Body of pancreas (tissue), 4 donors: ENCODE measurements at regions not wholly inside any gene's neighbourhood (a gene's known extent, or its start where the extent isn't known, plus 50 kb on each side); places are given as distances from the start of the nearest gene placed in this dataset.
"Not testable (repeated sequence)": the region's sequence is repeated elsewhere in the genome, so short reads cannot be mapped to it uniquely, and the experiment has no call there.

ENCODE experiments used
- ATAC-seq: fragments of 150-250 bp; one replicate; pipeline ENCODE4 v1.9.1; 2016
- DNase-seq, 4 donors: peaks; one replicate each; pipeline ENCODE4 v3.0.0-alpha.2; 2019
- H3K27ac ChIP-seq, 4 donors: fragments of 200-600 bp; sonication (generic); 1 replicate in 3 of 4; 2 replicates in 1 of 4; pipeline versions ENCODE4 v1.5.1 to v1.6.1; 2016 to 2019; ENCODE audit warnings: mild to moderate bottlenecking in 1 of 4, mixed read lengths in 1 of 4, moderate library complexity in 1 of 4
- H3K27me3 ChIP-seq, 2 donors: fragments of 200-600 bp; sonication (generic); one replicate each; pipeline ENCODE4 v1.6.0; 2016; ENCODE audit warnings: mild to moderate bottlenecking in 1 of 2
- H3K36me3 ChIP-seq, 2 donors: fragments of 200-600 bp; sonication (generic); replicated peaks in 1 of 2; 2 replicates each; pipeline ENCODE4 v1.5.1; 2016; ENCODE audit warnings: low read depth in 2 of 2; ENCODE audit not compliant: insufficient read depth in 1 of 2
- H3K4me1 ChIP-seq: fragments of 200-600 bp; sonication (generic); one replicate; pipeline ENCODE4 v1.6.0; 2016
- H3K4me3 ChIP-seq, 2 donors: fragments of 200-600 bp; sonication (generic); 1 replicate in 1 of 2; 2 replicates in 1 of 2; pipeline ENCODE4 v1.5.1; 2016 to 2019
- H3K9me3 ChIP-seq, 3 donors: fragments of 200-600 bp; sonication (generic); 1 replicate in 2 of 3; 2 replicates in 1 of 3; pipeline ENCODE4 v1.5.1; 2016
- CTCF ChIP-seq, 7 experiments: fragments of 450-650 bp in 4 of 7; fragments of 200-600 bp in 3 of 7; sonication (generic) in 3 of 7; IDR thresholded peaks; one replicate each; pipeline ENCODE4 v1.5.1; 2016 to 2019; ENCODE audit warnings: antibody characterized with exemption in 7 of 7
- POLR2A ChIP-seq, 3 donors: fragments of 450-650 bp; IDR thresholded peaks; one replicate each; pipeline ENCODE4 v1.6.1; 2016; ENCODE audit warnings: antibody characterized with exemption in 3 of 3, mild to moderate bottlenecking in 2 of 3
- WGBS, 2 donors: methylation state at CpG; one replicate each; pipeline ENCODE4 v1.1.5; 2017; 5-methylcytosine and 5-hydroxymethylcytosine counted together
- intact Hi-C: fragments of 100-400 bp; cut with DNase I; formaldehyde crosslinking; loops from one replicate; pipeline ENCODE4 v1.15.1; 2023

DNA sequence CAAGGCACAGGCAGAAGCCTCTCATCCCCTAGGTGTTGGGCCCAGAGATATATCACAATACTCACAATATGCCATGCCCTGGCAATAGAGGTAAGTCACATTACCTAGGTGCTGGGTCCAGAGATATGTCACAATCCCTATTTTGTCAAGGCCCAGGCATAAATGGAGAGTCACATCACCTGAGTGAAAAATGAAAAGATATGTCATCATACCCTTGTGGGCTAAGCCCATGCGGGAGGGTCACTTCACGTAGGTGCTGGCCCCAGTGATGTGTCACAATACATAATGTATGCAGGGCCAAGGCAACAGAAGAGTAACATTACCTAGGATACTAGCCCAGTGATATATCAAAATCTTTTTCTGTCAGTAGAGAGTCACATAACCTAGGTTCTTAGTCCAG lies 127.0 kb downstream of the ZNF675 start:
- no peak overlapping the region for H3K4me3 ChIP-seq
- ATAC-seq (no peak), DNase-seq (no peak)
- no peaks in the 10 kb centered on the region for H3K4me1 ChIP-seq
- intact Hi-C loops = no loop called here
- 68 to 82% methylated on average over 2 of the region's 2 CpGs for WGBS, 2 donors
- H3K9me3 ChIP-seq = no peaks in the 10 kb centered on the region
- H3K27me3 ChIP-seq = no peaks in the 10 kb centered on the region
- H3K36me3 ChIP-seq = no peaks in the 10 kb centered on the region
- no peak overlapping the region for H3K27ac ChIP-seq
- TF ChIP-seq CTCF (IDR thresholded peaks at IDR 0.05) (no peak), POLR2A (IDR thresholded peaks at IDR 0.05) (no peak)

DNA sequence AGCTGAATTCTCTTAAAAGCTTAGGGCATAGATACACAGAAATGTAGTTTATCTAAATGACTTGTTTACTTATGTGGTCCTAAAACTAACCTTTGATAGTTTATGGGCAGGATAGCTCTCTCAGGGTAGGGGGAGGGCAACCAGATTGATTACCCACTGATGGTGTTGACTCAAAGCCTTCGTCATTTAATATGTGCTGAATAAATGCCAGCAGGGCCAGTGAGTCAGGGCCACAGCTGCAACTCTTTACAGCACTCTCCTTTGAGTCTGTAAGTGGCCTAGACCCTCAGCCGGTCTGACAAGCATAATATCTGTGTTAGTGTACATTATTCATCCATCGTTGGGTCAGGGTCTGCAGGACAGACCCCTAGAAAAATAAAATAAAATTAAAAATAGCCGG lies 128.5 kb downstream of the ZNF675 start:
- intact Hi-C loops = no loop called here
- H3K36me3 ChIP-seq = no peaks in the 10 kb centered on the region
- TF ChIP-seq CTCF (IDR thresholded peaks at IDR 0.05) (no peak), POLR2A (IDR thresholded peaks at IDR 0.05) (no peak)
- WGBS, 2 donors = 59 to 79% methylated on average over 4 of the region's 4 CpGs
- H3K4me1 ChIP-seq = no peaks in the 10 kb centered on the region
- no peak overlapping the region for H3K4me3 ChIP-seq
- H3K9me3 ChIP-seq = no peaks in the 10 kb centered on the region
- no peaks in the 10 kb centered on the region for H3K27me3 ChIP-seq
- ATAC-seq (no peak), DNase-seq (no peak)
- H3K27ac ChIP-seq = no peak overlapping the region

DNA sequence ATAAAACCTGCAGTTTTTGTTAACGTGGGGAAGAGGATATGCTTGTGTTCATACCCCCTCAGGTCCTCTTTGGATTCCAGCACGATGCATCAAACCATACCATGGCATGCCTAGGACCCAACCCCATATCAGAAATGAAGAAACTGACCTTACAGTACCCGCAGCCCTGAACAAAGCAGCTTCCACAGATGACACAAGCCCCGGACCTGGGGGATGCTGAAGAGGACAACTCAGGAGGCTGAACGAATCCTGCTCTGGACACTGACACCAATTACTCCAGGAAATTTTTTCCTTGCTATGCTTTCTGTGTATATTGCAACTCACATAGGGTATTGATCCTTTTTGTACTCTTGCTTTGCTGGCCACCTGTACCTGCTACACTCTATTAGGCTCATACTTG lies 129.6 kb downstream of the ZNF675 start:
- 54 to 75% methylated on average over 5 of the region's 5 CpGs for WGBS, 2 donors
- no peaks in the 10 kb centered on the region for H3K4me1 ChIP-seq
- H3K9me3 ChIP-seq = no peaks in the 10 kb centered on the region
- DNase-seq = no peak
- intact Hi-C loops = no loop called here
- no peak for TF ChIP-seq POLR2A (IDR thresholded peaks at IDR 0.05)
- no peak for TF ChIP-seq CTCF (IDR thresholded peaks at IDR 0.05)
- no peak for ATAC-seq
- H3K4me3 ChIP-seq = no peak overlapping the region
- no peak overlapping the region for H3K27ac ChIP-seq
- no peaks in the 10 kb centered on the region for H3K27me3 ChIP-seq
- no peaks in the 10 kb centered on the region for H3K36me3 ChIP-seq

GRCh38 chr19:23554548-23554947 lies 132.5 kb downstream of the ZNF675 start:
- Histone ChIP-seq H3K27ac (no peak overlapping the region), H3K9me3 (no peaks in the 10 kb centered on the region), H3K4me3 (no peak overlapping the region), H3K36me3 (no peaks in the 10 kb centered on the region), H3K27me3 (no peaks in the 10 kb centered on the region), H3K4me1 (no peaks in the 10 kb centered on the region)
- ATAC-seq = no peak
- 64% methylated on average over 1 of the region's 1 CpG for WGBS, 2 donors
- intact Hi-C loops = no loop called here
- TF ChIP-seq POLR2A (IDR thresholded peaks at IDR 0.05) = no peak
- DNase-seq = no peak

DNA sequence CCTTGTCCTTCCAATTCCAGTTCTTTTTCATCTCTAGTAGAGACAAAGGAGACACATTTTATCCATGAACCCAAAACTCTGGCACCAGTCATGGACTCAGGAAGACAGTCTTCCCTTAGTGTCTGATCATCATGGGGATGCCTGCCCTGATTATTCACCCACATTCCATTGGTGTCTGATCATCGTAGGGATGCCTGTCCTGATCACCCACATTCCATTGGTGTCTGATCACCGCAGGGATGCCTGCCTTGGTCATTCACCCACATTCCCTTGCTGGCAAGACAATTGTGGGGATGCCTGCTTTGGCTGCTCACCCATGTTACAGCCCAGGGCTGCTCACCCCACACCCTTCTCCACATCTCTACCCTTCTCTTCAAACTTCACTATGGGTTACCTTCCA lies 136.9 kb downstream of the ZNF675 start:
- ATAC-seq, intact Hi-C loops, DNase-seq, H3K4me1 ChIP-seq, H3K27me3 ChIP-seq, H3K4me3 ChIP-seq, H3K36me3 ChIP-seq, H3K9me3 ChIP-seq, H3K27ac ChIP-seq: not testable (repeated sequence)
- WGBS, 2 donors = 59 to 73% methylated on average over 2 of the region's 2 CpGs

DNA sequence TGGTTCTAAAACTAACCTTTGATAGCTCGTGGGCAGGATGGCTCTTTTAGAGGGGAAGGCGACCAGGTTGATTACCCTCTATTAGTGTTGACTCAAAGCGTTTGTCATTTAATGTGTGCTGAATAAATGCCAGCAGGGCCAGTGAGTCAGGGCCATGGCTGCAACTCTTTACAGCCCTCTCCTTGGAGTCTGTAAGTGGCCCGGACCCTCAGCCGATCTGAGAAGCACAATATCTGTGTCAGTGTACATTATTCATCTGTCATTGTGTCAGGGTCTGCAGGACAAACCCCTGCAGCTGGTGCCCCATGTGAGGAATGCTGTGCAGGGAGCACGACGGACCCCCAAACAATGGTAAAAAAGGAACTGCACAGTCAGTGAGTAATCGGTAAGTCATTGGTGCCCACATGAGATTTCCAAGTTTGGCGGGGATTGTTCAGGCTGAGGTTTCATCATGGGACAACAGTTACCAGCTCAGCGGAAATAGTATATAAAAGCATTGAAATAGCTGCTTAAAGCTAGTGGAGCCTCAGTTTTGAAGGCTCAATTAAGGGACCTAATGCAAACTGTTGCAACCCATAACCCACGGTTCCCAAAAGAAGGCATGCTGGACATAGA lies 139.1 kb downstream of the ZNF675 start:
- DNase-seq (no peak), ATAC-seq (no peak)
- Histone ChIP-seq H3K4me1 (no peaks in the 10 kb centered on the region), H3K36me3 (no peaks in the 10 kb centered on the region), H3K27ac (no peak overlapping the region), H3K27me3 (no peaks in the 10 kb centered on the region), H3K4me3 (no peak overlapping the region), H3K9me3 (no peaks in the 10 kb centered on the region)
- TF ChIP-seq POLR2A (IDR thresholded peaks at IDR 0.05) = no peak
- no peak for TF ChIP-seq CTCF (IDR thresholded peaks at IDR 0.05)
- intact Hi-C loops = no loop called here
- 66 to 69% methylated on average over 11 of the region's 11 CpGs for WGBS, 2 donors
